Ovary (tissue), 7 donors: ENCODE measurements at regions not wholly inside any gene's neighbourhood (a gene's known extent, or its start where the extent isn't known, plus 50 kb on each side); places are given as distances from the start of the nearest gene placed in this dataset.
"Not testable (repeated sequence)": the region's sequence is repeated elsewhere in the genome, so short reads cannot be mapped to it uniquely, and the experiment has no call there.

Source experiments
- DNase-seq, 5 donors: peaks; one replicate each; pipeline ENCODE4 v3.0.0-alpha.2; 2019 to 2020
- H3K27ac ChIP-seq, 2 donors: fragments of 200-600 bp; one replicate each; pipeline versions ENCODE4 v1.5.1 to v1.8.0; 2019 to 2022
- H3K27me3 ChIP-seq: fragments of 200-600 bp; one replicate; pipeline ENCODE4 v1.8.0; 2022
- H3K36me3 ChIP-seq: fragments of 200-600 bp; sonication (generic); one replicate; pipeline ENCODE4 v1.5.1; 2019
- H3K4me1 ChIP-seq: one replicate; pipeline ENCODE4 v1.8.1; 2013; ENCODE audit warnings: mild to moderate bottlenecking, moderate library complexity; ENCODE audit not compliant: insufficient read depth
- H3K4me3 ChIP-seq: fragments of 200-600 bp; sonication (generic); one replicate; pipeline ENCODE4 v1.5.1; 2017
- H3K9me3 ChIP-seq, 2 donors: fragments of 200-600 bp in 1 of 2; sonication (generic) in 1 of 2; one replicate each; pipeline versions ENCODE4 v1.5.1 to v1.8.1; 2013 to 2019; ENCODE audit warnings: mild to moderate bottlenecking in 1 of 2, moderate library complexity in 1 of 2
- CTCF ChIP-seq, 3 donors: fragments of 450-650 bp in 2 of 3; fragments of 200-600 bp in 1 of 3; IDR thresholded peaks; one replicate each; pipeline versions ENCODE4 v1.5.1 to v1.8.0; 2016 to 2022; ENCODE audit warnings: antibody characterized with exemption in 3 of 3, mild to moderate bottlenecking in 1 of 3
- EP300 ChIP-seq: sonication (generic); formaldehyde crosslinking; IDR thresholded peaks from one replicate; pipeline ENCODE4 v1.6.1; 2017; ENCODE audit warnings: antibody characterized with exemption
- POLR2A ChIP-seq: fragments of 450-650 bp; IDR thresholded peaks from one replicate; pipeline ENCODE4 v1.6.1; 2017; ENCODE audit warnings: antibody characterized with exemption, mild to moderate bottlenecking, moderate library complexity
- WGBS, 3 donors: extraction: QIAGEN DNeasy Blood & Tissue Kit in 1 of 3; methylation state at CpG; one replicate each; pipeline versions ENCODE4 v1.1.5 to v1.1.7; 2013 to 2017; 5-methylcytosine and 5-hydroxymethylcytosine counted together
- intact Hi-C, 4 donors: fragments of 100-400 bp; cut with DNase I; formaldehyde crosslinking; loops; one replicate each; pipeline versions ENCODE4 v1.11.0 to v1.15.1; 2022 to 2023
- donor health status: DM: no; HTN: no; CAD: no; lungs with moderate emphysema.
- donor health status: DM: no; HTN: no; CAD: no.
- donor health status: Bipolar disorder and iron deficiency.
- donor health status: DM: no; HTN: no; CAD: no.
- donor health status: DM: yes; HTN: yes; CAD: no.

- 72 to 78% (median 73%) methylated on average over 3 of the region's 3 CpGs for WGBS, 3 donors
- Histone ChIP-seq H3K9me3 (no peaks in the 10 kb centered on the region), H3K4me1 (peaks cover 4% of the 10 kb centered on the region), H3K36me3 (no peaks in the 10 kb centered on the region), H3K4me3 (no peak overlapping the region), H3K27ac (no peak overlapping the region), H3K27me3 (no peaks in the 10 kb centered on the region)
- DNase-seq, result no peak
- intact Hi-C loops, result no loop called here
- TF ChIP-seq CTCF (IDR thresholded peaks at IDR 0.05) (no peak), POLR2A (no peak), EP300 (no peak)
These were observed 92.3 kb upstream of the TANK start for GRCh38 chr2:161067846-161068350.

DNA sequence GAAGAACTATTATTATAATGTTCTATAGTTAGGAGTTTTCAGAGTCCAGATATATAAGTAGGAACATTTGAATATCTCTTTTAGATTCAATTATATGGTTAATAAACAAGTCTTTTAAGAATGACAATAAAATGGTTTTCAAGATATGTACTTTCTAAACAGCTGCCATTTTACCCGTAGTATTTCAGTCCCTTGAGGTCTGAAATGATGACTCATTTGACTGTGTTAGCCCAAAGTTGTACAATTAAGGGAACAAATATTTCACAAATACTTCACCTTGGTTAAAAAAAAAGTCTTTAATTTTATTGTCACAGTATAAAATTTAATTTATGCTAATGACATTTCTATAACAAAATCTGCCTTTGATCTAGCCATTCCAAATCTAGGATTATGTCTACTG, 91.6 kb upstream of the TANK start:
- no peak for DNase-seq
- Histone ChIP-seq H3K27me3 (no peaks in the 10 kb centered on the region), H3K27ac (no peak overlapping the region), H3K4me1 (no peaks in the 10 kb centered on the region), H3K4me3 (no peak overlapping the region), H3K9me3 (no peaks in the 10 kb centered on the region), H3K36me3 (no peaks in the 10 kb centered on the region)
- TF ChIP-seq CTCF (IDR thresholded peaks at IDR 0.05), result no peak
- no peak for TF ChIP-seq EP300
- TF ChIP-seq POLR2A, result no peak
- 7 to 22% (median 10%) methylated on average over 1 of the region's 1 CpG for WGBS, 3 donors
- intact Hi-C loops, result no loop called here

- no peaks in the 10 kb centered on the region for H3K4me1 ChIP-seq
- no peak overlapping the region for H3K4me3 ChIP-seq
- H3K9me3 ChIP-seq, result no peaks in the 10 kb centered on the region
- 88 to 100% (median 95%) methylated on average over 1 of the region's 1 CpG for WGBS, 3 donors
- TF ChIP-seq CTCF (IDR thresholded peaks at IDR 0.05) (no peak), EP300 (no peak), POLR2A (no peak)
- no peaks in the 10 kb centered on the region for H3K27me3 ChIP-seq
- no peak overlapping the region for H3K27ac ChIP-seq
- intact Hi-C loops, result no loop called here
- H3K36me3 ChIP-seq, result no peaks in the 10 kb centered on the region
- no peak for DNase-seq
These were observed 89.3 kb upstream of the TANK start for GRCh38 chr2:161070693-161071479.

DNA sequence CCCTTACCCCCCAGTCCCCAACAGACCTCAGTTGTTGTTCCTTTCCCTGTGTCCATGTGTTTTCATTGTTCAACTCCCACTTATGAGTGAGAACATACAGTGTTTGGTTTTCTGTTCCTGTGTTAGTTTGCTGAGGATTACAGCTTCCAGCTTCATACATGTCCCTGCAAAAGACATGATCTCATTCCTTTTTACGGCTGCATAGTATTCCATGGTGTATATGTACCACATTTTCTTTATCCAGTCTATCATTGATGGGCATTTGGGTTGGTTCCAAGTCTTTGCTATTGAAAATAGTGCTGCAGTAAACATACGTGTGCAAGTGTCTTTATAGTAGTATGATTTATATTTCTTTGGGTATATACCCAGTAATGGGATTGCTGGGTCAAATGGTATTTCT, 87.8 kb upstream of the TANK start:
- 88 to 90% (median 90%) methylated on average over 2 of the region's 2 CpGs for WGBS, 3 donors
- H3K9me3 ChIP-seq, H3K27me3 ChIP-seq, intact Hi-C loops, DNase-seq, H3K27ac ChIP-seq, H3K4me1 ChIP-seq, H3K4me3 ChIP-seq, H3K36me3 ChIP-seq: not testable (repeated sequence)

DNA sequence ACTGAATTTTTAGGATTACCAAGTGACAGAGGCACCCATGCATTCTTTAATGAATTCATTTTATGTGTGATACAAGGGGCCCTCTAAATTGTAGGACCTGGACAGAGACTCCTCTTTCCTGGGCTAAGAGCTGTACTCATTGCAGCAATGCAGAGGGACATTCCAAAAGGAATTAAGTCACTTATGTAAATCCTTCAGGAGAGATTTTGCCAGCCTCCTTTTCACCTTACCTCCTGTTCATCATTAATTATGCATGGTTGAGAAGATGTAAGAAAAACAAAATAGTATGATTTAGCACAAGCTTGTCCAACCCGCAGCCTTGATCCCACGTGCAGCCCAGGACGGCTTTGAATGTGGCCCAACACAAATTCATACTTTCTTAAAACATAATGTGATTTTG, 84.5 kb upstream of the TANK start:
- H3K4me1 ChIP-seq, result no peaks in the 10 kb centered on the region
- H3K27me3 ChIP-seq, result no peaks in the 10 kb centered on the region
- H3K4me3 ChIP-seq, result no peak overlapping the region
- DNase-seq, result no peak
- no peak for TF ChIP-seq EP300
- no peak for TF ChIP-seq POLR2A
- no peak for TF ChIP-seq CTCF (IDR thresholded peaks at IDR 0.05)
- 90 to 94% (median 92%) methylated on average over 3 of the region's 3 CpGs for WGBS, 3 donors
- no peaks in the 10 kb centered on the region for H3K36me3 ChIP-seq
- H3K27ac ChIP-seq, result no peak overlapping the region
- no peaks in the 10 kb centered on the region for H3K9me3 ChIP-seq
- intact Hi-C loops, result no loop called here
